GM19035 (cell line): ENCODE measurements at regions not wholly inside any gene's neighbourhood (a gene's known extent, or its start where the extent isn't known, plus 50 kb on each side); places are given as distances from the start of the nearest gene placed in this dataset.
"Not testable (repeated sequence)": the region's sequence is repeated elsewhere in the genome, so short reads cannot be mapped to it uniquely, and the experiment has no call there.

Source experiments
- ATAC-seq: cut with Tn5 transposase; IDR thresholded peaks from one replicate; pipeline ENCODE4 v1.9.1; 2021; ENCODE audit not compliant: unreplicated experiment

- peak; percentile 45 for ATAC-seq
Observed at GRCh38 chr9:78707080-78707479, 410.2 kb downstream of the PSAT1 start.

- ATAC-seq: peak; percentile 91
Observed at GRCh38 chr9:78707481-78707991, 410.6 kb downstream of the PSAT1 start.

GRCh38 chr9:78712903-78713613 lies 416.1 kb downstream of the PSAT1 start:
- ATAC-seq: no peak

- no peak for ATAC-seq
Observed at GRCh38 chr9:78713614-78714405, 416.9 kb downstream of the PSAT1 start.

GRCh38 chr9:78714576-78714975 lies 417.7 kb downstream of the PSAT1 start:
- ATAC-seq: no peak

GRCh38 chr9:78719029-78719428 lies 422.1 kb downstream of the PSAT1 start:
- ATAC-seq: not testable (repeated sequence)

- ATAC-seq: no peak
Observed at GRCh38 chr9:78724896-78725295, 428.0 kb downstream of the PSAT1 start.

GRCh38 chr9:78725503-78725902 lies 428.6 kb downstream of the PSAT1 start:
- no peak for ATAC-seq

- no peak for ATAC-seq
Observed at GRCh38 chr9:78745331-78745730, 448.4 kb downstream of the PSAT1 start.

GRCh38 chr9:78746010-78746409 lies 449.1 kb downstream of the PSAT1 start:
- no peak for ATAC-seq

- ATAC-seq: no peak
Observed at GRCh38 chr9:78753039-78753438, 456.1 kb downstream of the PSAT1 start.

GRCh38 chr9:78756813-78757510 lies 460.0 kb downstream of the PSAT1 start:
- ATAC-seq: no peak

- ATAC-seq: no peak
Observed at GRCh38 chr9:78763424-78763823, 466.5 kb downstream of the PSAT1 start.

- ATAC-seq: no peak
Observed at GRCh38 chr9:78765861-78766260, 468.9 kb downstream of the PSAT1 start.

- no peak for ATAC-seq
Observed at GRCh38 chr9:78767490-78767889, 470.6 kb downstream of the PSAT1 start.

- no peak for ATAC-seq
Observed at GRCh38 chr9:78769690-78770089, 472.8 kb downstream of the PSAT1 start.

GRCh38 chr9:78775211-78775610 lies 478.3 kb downstream of the PSAT1 start:
- no peak for ATAC-seq

GRCh38 chr9:78775696-78776295 lies 478.9 kb downstream of the PSAT1 start:
- no peak for ATAC-seq

- no peak for ATAC-seq
Observed at GRCh38 chr9:78777747-78778146, 480.8 kb downstream of the PSAT1 start.

GRCh38 chr9:78778318-78778717 lies 481.4 kb downstream of the PSAT1 start:
- no peak for ATAC-seq

GRCh38 chr9:78778861-78779374 lies 482.0 kb downstream of the PSAT1 start:
- ATAC-seq: no peak
